GM03348 (cell line): ENCODE measurements at regions not wholly inside any gene's neighbourhood (a gene's known extent, or its start where the extent isn't known, plus 50 kb on each side); places are given as distances from the start of the nearest gene placed in this dataset.
A peak's percentile ranks its signal among the peaks of the same experiment; 100 is the strongest.
"Not testable (repeated sequence)": the region's sequence is repeated elsewhere in the genome, so short reads cannot be mapped to it uniquely, and the experiment has no call there.

Source experiments
- DNase-seq: peaks from one replicate; pipeline ENCODE4 v3.0.0; 2012; ENCODE audit warnings: low spot score

GRCh38 chrX:122055460-122055859, 1008.0 kb downstream of the GLUD2 start:
- no peak for DNase-seq

GRCh38 chrX:122055979-122056715, 1008.7 kb downstream of the GLUD2 start:
- no peak for DNase-seq

GRCh38 chrX:122076241-122076640, 1028.8 kb downstream of the GLUD2 start:
- DNase-seq: no peak

GRCh38 chrX:122078079-122078478, 1030.7 kb downstream of the GLUD2 start:
- DNase-seq: no peak

GRCh38 chrX:122087341-122087740, 1039.9 kb downstream of the GLUD2 start:
- DNase-seq: no peak

GRCh38 chrX:122091571-122091970, 1044.2 kb downstream of the GLUD2 start:
- DNase-seq: no peak

- no peak for DNase-seq
Measured at GRCh38 chrX:122092360-122092759, 1045.0 kb downstream of the GLUD2 start.

GRCh38 chrX:122092978-122093377, 1045.6 kb downstream of the GLUD2 start:
- no peak for DNase-seq

GRCh38 chrX:122094611-122095010, 1047.2 kb downstream of the GLUD2 start:
- DNase-seq: no peak

GRCh38 chrX:122113376-122113775, 1066.0 kb downstream of the GLUD2 start:
- DNase-seq: no peak

- DNase-seq: no peak
Measured at GRCh38 chrX:122113896-122114295, 1066.5 kb downstream of the GLUD2 start.

GRCh38 chrX:122115604-122116003, 1068.2 kb downstream of the GLUD2 start:
- DNase-seq: no peak

GRCh38 chrX:122119361-122119760, 1064.7 kb upstream of the GRIA3 start:
- no peak for DNase-seq

GRCh38 chrX:122122274-122122673, 1061.8 kb upstream of the GRIA3 start:
- no peak for DNase-seq

GRCh38 chrX:122133478-122133877, 1050.6 kb upstream of the GRIA3 start:
- DNase-seq: no peak

- no peak for DNase-seq
Measured at GRCh38 chrX:122134291-122134690, 1049.8 kb upstream of the GRIA3 start.

- peak; percentile 3 for DNase-seq
Measured at GRCh38 chrX:122135070-122135469, 1049.0 kb upstream of the GRIA3 start.

GRCh38 chrX:122140219-122140618, 1043.9 kb upstream of the GRIA3 start:
- DNase-seq: not testable (repeated sequence)

- DNase-seq: no peak
Measured at GRCh38 chrX:122154019-122154418, 1030.1 kb upstream of the GRIA3 start.

- DNase-seq: no peak
Measured at GRCh38 chrX:122168241-122168640, 1015.8 kb upstream of the GRIA3 start.

- no peak for DNase-seq
Measured at GRCh38 chrX:122184791-122185190, 999.3 kb upstream of the GRIA3 start.

- no peak for DNase-seq
Measured at GRCh38 chrX:122187069-122187713, 996.9 kb upstream of the GRIA3 start.

GRCh38 chrX:122188751-122189150, 995.3 kb upstream of the GRIA3 start:
- peak; percentile 1 for DNase-seq

GRCh38 chrX:122196343-122196742, 987.7 kb upstream of the GRIA3 start:
- DNase-seq: no peak
